ENCODE measurements at regions not wholly inside any gene's neighbourhood (a gene's known extent, or its start where the extent isn't known, plus 50 kb on each side); places are given as distances from the start of the nearest gene placed in this dataset.

- DNase-seq (ENCODE audit: low read depth) = no peak
- Histone ChIP-seq H3K36me3 (ENCODE audit: control insufficient read depth, insufficient read depth, low read length) (no peaks in the 10 kb centered on the region), H3K4me3 (ENCODE audit: low read depth, low read length) (no peak overlapping the region), H3K27me3 (ENCODE audit: control insufficient read depth, insufficient read depth, low read length) (peaks cover 1% of the 10 kb centered on the region; the same call in 1 of the 2 replicates)
- CTCF ChIA-PET = no interaction called here
- POLR2A ChIA-PET = no interaction called here
- TF ChIP-seq CTCF (IDR thresholded peaks at IDR 0.05; ENCODE audit: insufficient read depth, low read depth, low read length) = no peak
Measured at GRCh38 chr4:7141151-7141834, 51.0 kb upstream of the SORCS2 start.

GRCh38 chr4:7140692-7141069, 51.7 kb upstream of the SORCS2 start:
- POLR2A ChIA-PET = no interaction called here
- CTCF ChIA-PET = no interaction called here

GRCh38 chr4:7140062-7140691, 52.2 kb upstream of the SORCS2 start:
- DNase-seq (ENCODE audit: low read depth) = no peak
- Histone ChIP-seq H3K36me3 (ENCODE audit: control insufficient read depth, insufficient read depth, low read length) (no peaks in the 10 kb centered on the region), H3K27me3 (ENCODE audit: control insufficient read depth, insufficient read depth, low read length) (no peaks in the 10 kb centered on the region; the same call in 1 of the 2 replicates), H3K4me3 (ENCODE audit: low read depth, low read length) (no peak overlapping the region)
- ChIA-PET CTCF (interaction anchor here (1.0 to 1.4 kb wide), 3 partner anchors 8 to 38 kb away, joined by 3 to 5 read pairs (median 3); no protein-coding TSS in a partner anchor), POLR2A (no interaction called here)
- no peak for TF ChIP-seq CTCF (IDR thresholded peaks at IDR 0.05; ENCODE audit: insufficient read depth, low read depth, low read length)

More at GRCh38 chr4:7140692-7141069, 51.7 kb upstream of the SORCS2 start:
- TF ChIP-seq CTCF (IDR thresholded peaks at IDR 0.05; ENCODE audit: insufficient read depth, low read depth, low read length) = no peak
- no peaks in the 10 kb centered on the region; the same call in 1 of the 2 replicates for H3K27me3 ChIP-seq (ENCODE audit: control insufficient read depth, insufficient read depth, low read length)
- no peaks in the 10 kb centered on the region for H3K36me3 ChIP-seq (ENCODE audit: control insufficient read depth, insufficient read depth, low read length)
- no peak overlapping the region for H3K4me3 ChIP-seq (ENCODE audit: low read depth, low read length)
- DNase-seq (ENCODE audit: low read depth) = no peak

GRCh38 chr4:7139167-7139982, 53.0 kb upstream of the SORCS2 start:
- no peak for DNase-seq (ENCODE audit: low read depth)
- Histone ChIP-seq H3K36me3 (ENCODE audit: control insufficient read depth, insufficient read depth, low read length) (no peaks in the 10 kb centered on the region), H3K27me3 (ENCODE audit: control insufficient read depth, insufficient read depth, low read length) (no peaks in the 10 kb centered on the region; the same call in 1 of the 2 replicates), H3K4me3 (ENCODE audit: low read depth, low read length) (no peak overlapping the region)
- POLR2A ChIA-PET = no interaction called here
- no peak for TF ChIP-seq CTCF (IDR thresholded peaks at IDR 0.05; ENCODE audit: insufficient read depth, low read depth, low read length)
- CTCF ChIA-PET = interaction anchor here (1.0 to 1.4 kb wide), 3 partner anchors 9 to 38 kb away, joined by 3 to 5 read pairs (median 3); no protein-coding TSS in a partner anchor

All from BJ (cell line).